ENCODE measurements at regions not wholly inside any gene's neighbourhood (a gene's known extent, or its start where the extent isn't known, plus 50 kb on each side); places are given as distances from the start of the nearest gene placed in this dataset.

- DNase-seq (ENCODE audit: low read depth, low spot score) (no peak), FAIRE-seq (no peak)
- H3K79me2 ChIP-seq (ENCODE audit: control insufficient read depth, insufficient read depth, low read length) = no peaks in the 10 kb centered on the region
- no peaks in the 10 kb centered on the region for H3K4me1 ChIP-seq (ENCODE audit: control insufficient read depth, extremely low read depth, insufficient read depth, low read length)
- no peak overlapping the region for H2AFZ ChIP-seq (ENCODE audit: low read depth, low read length)
- no peaks in the 10 kb centered on the region for H3K9me1 ChIP-seq (replicated peaks; ENCODE audit: control insufficient read depth, extremely low read depth, insufficient read depth, low read length)
- H3K4me3 ChIP-seq (replicated peaks in 1 of 3; ENCODE audit: insufficient read depth in 1 of 3, low read depth in 1 of 3, low read length in 3 of 3) = no peak overlapping the region
- ChIA-PET POLR2A (interaction anchor here (0.7 kb wide), 1 partner anchor 351 kb away, joined by 6 read pairs; no protein-coding TSS in a partner anchor), CTCF (interaction anchor here (1.0 kb wide), 1 partner anchor 70 kb away, joined by 3 read pairs; no protein-coding TSS in a partner anchor)
- TF ChIP-seq MAX (IDR thresholded peaks at IDR 0.05; ENCODE audit: insufficient read depth, insufficient read length) = no peak
- TF ChIP-seq FOS (IDR thresholded peaks at IDR 0.05; ENCODE audit: borderline replicate concordance, insufficient read depth, low read length) = no peak
- no peak for TF ChIP-seq MYC (IDR thresholded peaks at IDR 0.05; ENCODE audit: low read depth, low read length)
- no peak for TF ChIP-seq CTCF (IDR thresholded peaks at IDR 0.05; ENCODE audit: extremely low read depth in 1 of 2, insufficient read depth in 1 of 2, low read depth in 1 of 2, low read length in 2 of 2)
- no peak for TF ChIP-seq GATA2 (IDR thresholded peaks at IDR 0.05; ENCODE audit: insufficient read depth, insufficient read length, low read depth, low read length)
- TF ChIP-seq EZH2 (IDR thresholded peaks at IDR 0.05; ENCODE audit: borderline replicate concordance, low read depth, low read length, severe bottlenecking) = no peak
- TF ChIP-seq POLR2A (IDR thresholded peaks at IDR 0.05; ENCODE audit: low read depth, low read length) = no peak
- TF ChIP-seq JUN (IDR thresholded peaks at IDR 0.05; ENCODE audit: borderline replicate concordance, insufficient read depth, insufficient read length, low read depth) = no peak
- no peak for TF ChIP-seq POLR2AphosphoS5 (IDR thresholded peaks at IDR 0.05; ENCODE audit: insufficient read depth, low read depth, low read length)
- no peak overlapping the region for H3K9ac ChIP-seq (replicated peaks; ENCODE audit: extremely low read depth, insufficient read depth, low read length)
- intact Hi-C loops (cut with micrococcal nuclease) (no loop called here), dilution Hi-C loops (cut with MboI; ENCODE audit: extremely low pct_ligation_motif_present, low sequenced_read_pairs) (no loop called here)
- no TSS peak for BruUV-seq (replicated peaks)
- no peak overlapping the region for H3K27ac ChIP-seq (ENCODE audit: insufficient read depth, low read depth, low read length)
- H4K20me1 ChIP-seq (replicated peaks; ENCODE audit: control insufficient read depth, extremely low read depth, insufficient read depth, low read length) = no peaks in the 10 kb centered on the region
- H3K4me2 ChIP-seq (ENCODE audit: insufficient read depth, low read length) = no peak overlapping the region
- no peaks in the 10 kb centered on the region for H3K9me3 ChIP-seq (replicated peaks; ENCODE audit: control insufficient read depth, insufficient read depth, low read length)
- H3K27me3 ChIP-seq (ENCODE audit: control insufficient read depth in 2 of 2, insufficient read depth in 2 of 2, low read length in 2 of 2) = no peaks in the 10 kb centered on the region
- H3K36me3 ChIP-seq (ENCODE audit: control insufficient read depth in 2 of 2, extremely low read depth in 1 of 2, insufficient read depth in 2 of 2, low read length in 2 of 2) = no peaks in the 10 kb centered on the region
Observed at GRCh38 chr1:193662030-193662429, 475.6 kb upstream of the B3GALT2 start.
